ENCODE measurements at regions not wholly inside any gene's neighbourhood (a gene's known extent, or its start where the extent isn't known, plus 50 kb on each side); places are given as distances from the start of the nearest gene placed in this dataset.

GRCh38 chr16:60744198-60744597 is 1292.0 kb downstream of the CDH8 start:
- DNase-seq (no peak), ATAC-seq (no peak)
- intact Hi-C loops (cut with DNase I, micrococcal nuclease) = no loop called here
- no peaks in the 10 kb centered on the region for H3K36me3 ChIP-seq (ENCODE audit: low read depth)
- no peak overlapping the region for H3K4me3 ChIP-seq
- H3K4me1 ChIP-seq (ENCODE audit: low read depth) = no peaks in the 10 kb centered on the region
- peaks cover 34% of the 10 kb centered on the region for H3K9me3 ChIP-seq
- TF ChIP-seq CTCF (IDR thresholded peaks at IDR 0.05) = no peak

GRCh38 chr16:60741810-60742209 is 1294.4 kb downstream of the CDH8 start:
- Histone ChIP-seq H3K4me1 (ENCODE audit: low read depth) (no peaks in the 10 kb centered on the region), H3K4me3 (no peak overlapping the region), H3K36me3 (ENCODE audit: low read depth) (no peaks in the 10 kb centered on the region), H3K9me3 (peaks cover 25% of the 10 kb centered on the region)
- TF ChIP-seq CTCF (IDR thresholded peaks at IDR 0.05) = no peak
- ATAC-seq = no peak
- no peak for DNase-seq
- intact Hi-C loops (cut with DNase I, micrococcal nuclease) = no loop called here

GRCh38 chr16:60739737-60740683 is 1296.2 kb downstream of the CDH8 start:
- Histone ChIP-seq H3K36me3 (ENCODE audit: low read depth) (no peaks in the 10 kb centered on the region), H3K4me1 (ENCODE audit: low read depth) (no peaks in the 10 kb centered on the region), H3K9me3 (peaks cover 29% of the 10 kb centered on the region), H3K4me3 (no peak overlapping the region)
- DNase-seq (no peak), ATAC-seq (no peak)
- no peak for TF ChIP-seq CTCF (IDR thresholded peaks at IDR 0.05)
- intact Hi-C loops (cut with DNase I, micrococcal nuclease) = no loop called here

- Histone ChIP-seq H3K4me3 (no peak overlapping the region), H3K4me1 (ENCODE audit: low read depth) (no peaks in the 10 kb centered on the region), H3K36me3 (ENCODE audit: low read depth) (no peaks in the 10 kb centered on the region), H3K9me3 (peaks cover 51% of the 10 kb centered on the region)
- DNase-seq (no peak), ATAC-seq (no peak)
- intact Hi-C loops (cut with DNase I, micrococcal nuclease) = no loop called here
- TF ChIP-seq CTCF (IDR thresholded peaks at IDR 0.05) = no peak
These were observed 1304.7 kb downstream of the CDH8 start for GRCh38 chr16:60731329-60732050.

- intact Hi-C loops (cut with DNase I, micrococcal nuclease) = no loop called here
- H3K9me3 ChIP-seq = peaks cover 49% of the 10 kb centered on the region
- DNase-seq (no peak), ATAC-seq (no peak)
- no peaks in the 10 kb centered on the region for H3K4me1 ChIP-seq (ENCODE audit: low read depth)
- no peak overlapping the region for H3K4me3 ChIP-seq
- no peaks in the 10 kb centered on the region for H3K36me3 ChIP-seq (ENCODE audit: low read depth)
- no peak for TF ChIP-seq CTCF (IDR thresholded peaks at IDR 0.05)
These were observed 1307.2 kb downstream of the CDH8 start for GRCh38 chr16:60729051-60729450.

Measured in mucosa of descending colon (tissue), 3 donors.